ENCODE measurements at regions not wholly inside any gene's neighbourhood (a gene's known extent, or its start where the extent isn't known, plus 50 kb on each side); places are given as distances from the start of the nearest gene placed in this dataset.
"Not testable (repeated sequence)": the region's sequence is repeated elsewhere in the genome, so short reads cannot be mapped to it uniquely, and the experiment has no call there.

- Histone ChIP-seq H3K9ac (ENCODE audit: insufficient read depth, low read length) (no peak overlapping the region), H3K4me2 (ENCODE audit: extremely low read depth, insufficient read depth, low read length) (no peak overlapping the region), H3K27me3 (ENCODE audit: control insufficient read depth, insufficient read depth, low read length) (no peaks in the 10 kb centered on the region), H3K36me3 (ENCODE audit: control insufficient read depth, insufficient read depth, low read length) (no peaks in the 10 kb centered on the region), H4K20me1 (ENCODE audit: control insufficient read depth, extremely low read depth, insufficient read depth, low read length) (no peaks in the 10 kb centered on the region), H3K4me1 (ENCODE audit: control insufficient read depth, extremely low read depth, insufficient read depth, low read length) (no peaks in the 10 kb centered on the region), H3K9me3 (ENCODE audit: control insufficient read depth, insufficient read depth, low read depth, low read length) (no peaks in the 10 kb centered on the region), H3K27ac (ENCODE audit: insufficient read depth, low read length) (no peak overlapping the region), H2AFZ (ENCODE audit: low read length) (no peak overlapping the region), H3K4me3 (replicated peaks in 1 of 4; ENCODE audit: control extremely low read depth in 1 of 4, insufficient read depth in 1 of 4, low read depth in 3 of 4, low read length in 4 of 4) (no peak overlapping the region), H3K79me2 (ENCODE audit: control insufficient read depth, insufficient read depth, low read length) (no peaks in the 10 kb centered on the region)
- DNase-seq (ENCODE audit: low read depth in 2 of 2): no peak
- TF ChIP-seq CTCF (conservative IDR thresholded peaks at IDR 0.05 in 1 of 2, IDR thresholded peaks at IDR 0.05 in 1 of 2; ENCODE audit: low read depth in 1 of 2, low read length in 2 of 2) (no peak), EZH2 (IDR thresholded peaks at IDR 0.05; ENCODE audit: low read length, missing control alignments) (no peak)
Observed at GRCh38 chr11:11718511-11718910, 96.7 kb upstream of the GALNT18 start.

- Histone ChIP-seq H2AFZ (ENCODE audit: low read length) (no peak overlapping the region), H4K20me1 (ENCODE audit: control insufficient read depth, extremely low read depth, insufficient read depth, low read length) (no peaks in the 10 kb centered on the region), H3K79me2 (ENCODE audit: control insufficient read depth, insufficient read depth, low read length) (no peaks in the 10 kb centered on the region), H3K4me1 (ENCODE audit: control insufficient read depth, extremely low read depth, insufficient read depth, low read length) (no peaks in the 10 kb centered on the region), H3K4me3 (replicated peaks in 1 of 4; ENCODE audit: control extremely low read depth in 1 of 4, insufficient read depth in 1 of 4, low read depth in 3 of 4, low read length in 4 of 4) (no peak overlapping the region), H3K4me2 (ENCODE audit: extremely low read depth, insufficient read depth, low read length) (no peak overlapping the region), H3K9me3 (ENCODE audit: control insufficient read depth, insufficient read depth, low read depth, low read length) (no peaks in the 10 kb centered on the region), H3K36me3 (ENCODE audit: control insufficient read depth, insufficient read depth, low read length) (no peaks in the 10 kb centered on the region), H3K9ac (ENCODE audit: insufficient read depth, low read length) (no peak overlapping the region), H3K27me3 (ENCODE audit: control insufficient read depth, insufficient read depth, low read length) (no peaks in the 10 kb centered on the region), H3K27ac (ENCODE audit: insufficient read depth, low read length) (no peak overlapping the region)
- TF ChIP-seq EZH2 (IDR thresholded peaks at IDR 0.05; ENCODE audit: low read length, missing control alignments): no peak
- TF ChIP-seq CTCF (conservative IDR thresholded peaks at IDR 0.05 in 1 of 2, IDR thresholded peaks at IDR 0.05 in 1 of 2; ENCODE audit: low read depth in 1 of 2, low read length in 2 of 2): no peak
- DNase-seq (ENCODE audit: low read depth in 2 of 2): no peak
Observed at GRCh38 chr11:11717064-11717725, 95.4 kb upstream of the GALNT18 start.

GRCh38 chr11:11715075-11715474 lies 93.3 kb upstream of the GALNT18 start:
- not testable (repeated sequence) for H3K4me2 ChIP-seq (ENCODE audit: extremely low read depth, insufficient read depth, low read length)

More at GRCh38 chr11:11715075-11715474, 93.3 kb upstream of the GALNT18 start:
- not testable (repeated sequence) for H4K20me1 ChIP-seq (ENCODE audit: control insufficient read depth, extremely low read depth, insufficient read depth, low read length); H3K4me1 ChIP-seq (ENCODE audit: control insufficient read depth, extremely low read depth, insufficient read depth, low read length); H3K36me3 ChIP-seq (ENCODE audit: control insufficient read depth, insufficient read depth, low read length); H3K9ac ChIP-seq (ENCODE audit: insufficient read depth, low read length); H3K9me3 ChIP-seq (ENCODE audit: control insufficient read depth, insufficient read depth, low read depth, low read length); DNase-seq (ENCODE audit: low read depth in 2 of 2); H3K79me2 ChIP-seq (ENCODE audit: control insufficient read depth, insufficient read depth, low read length); H2AFZ ChIP-seq (ENCODE audit: low read length); H3K4me3 ChIP-seq (replicated peaks in 1 of 4; ENCODE audit: control extremely low read depth in 1 of 4, insufficient read depth in 1 of 4, low read depth in 3 of 4, low read length in 4 of 4); H3K27me3 ChIP-seq (ENCODE audit: control insufficient read depth, insufficient read depth, low read length); H3K27ac ChIP-seq (ENCODE audit: insufficient read depth, low read length)

All from fibroblast of lung (primary cell).